ENCODE measurements at regions not wholly inside any gene's neighbourhood (a gene's known extent, or its start where the extent isn't known, plus 50 kb on each side); places are given as distances from the start of the nearest gene placed in this dataset.

GRCh38 chr18:51998066-51998465 lies 341.9 kb upstream of the DCC start:
- TF ChIP-seq, protein P1, sequence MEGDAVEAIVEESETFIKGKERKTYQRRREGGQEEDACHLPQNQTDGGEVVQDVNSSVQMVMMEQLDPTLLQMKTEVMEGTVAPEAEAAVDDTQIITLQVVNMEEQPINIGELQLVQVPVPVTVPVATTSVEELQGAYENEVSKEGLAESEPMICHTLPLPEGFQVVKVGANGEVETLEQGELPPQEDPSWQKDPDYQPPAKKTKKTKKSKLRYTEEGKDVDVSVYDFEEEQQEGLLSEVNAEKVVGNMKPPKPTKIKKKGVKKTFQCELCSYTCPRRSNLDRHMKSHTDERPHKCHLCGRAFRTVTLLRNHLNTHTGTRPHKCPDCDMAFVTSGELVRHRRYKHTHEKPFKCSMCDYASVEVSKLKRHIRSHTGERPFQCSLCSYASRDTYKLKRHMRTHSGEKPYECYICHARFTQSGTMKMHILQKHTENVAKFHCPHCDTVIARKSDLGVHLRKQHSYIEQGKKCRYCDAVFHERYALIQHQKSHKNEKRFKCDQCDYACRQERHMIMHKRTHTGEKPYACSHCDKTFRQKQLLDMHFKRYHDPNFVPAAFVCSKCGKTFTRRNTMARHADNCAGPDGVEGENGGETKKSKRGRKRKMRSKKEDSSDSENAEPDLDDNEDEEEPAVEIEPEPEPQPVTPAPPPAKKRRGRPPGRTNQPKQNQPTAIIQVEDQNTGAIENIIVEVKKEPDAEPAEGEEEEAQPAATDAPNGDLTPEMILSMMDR (IDR thresholded peaks at IDR 0.05), result no peak
- TF ChIP-seq POLR2A (IDR thresholded peaks at IDR 0.05), result no peak

Data from ovary (tissue), 3 donors.